HG03521 (cell line): ENCODE measurements at regions not wholly inside any gene's neighbourhood (a gene's known extent, or its start where the extent isn't known, plus 50 kb on each side); places are given as distances from the start of the nearest gene placed in this dataset.

Experiments used
- ATAC-seq: cut with Tn5 transposase; IDR thresholded peaks from one replicate; pipeline ENCODE4 v1.9.1; 2021; ENCODE audit warnings: mild to moderate bottlenecking, moderate library complexity; ENCODE audit not compliant: unreplicated experiment

DNA sequence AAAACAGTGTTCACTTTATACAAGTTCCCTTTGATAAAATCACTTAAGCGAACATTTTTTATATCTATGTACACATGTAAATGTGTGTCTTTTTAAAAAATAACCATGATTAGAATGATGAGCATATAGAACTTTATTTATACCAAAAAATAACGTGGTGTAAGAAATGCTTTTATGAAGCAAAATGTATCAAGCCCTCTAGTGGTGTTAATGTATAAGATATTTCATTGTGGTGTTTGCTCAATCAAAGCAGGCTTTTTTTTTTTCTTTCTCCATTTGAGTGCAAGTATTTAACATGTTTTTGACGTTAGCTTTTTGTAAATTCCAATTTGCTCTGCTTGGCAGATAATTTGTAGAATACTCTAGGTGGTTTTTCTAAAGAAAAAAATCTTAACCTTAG lies 2092.4 kb upstream of the TENM3 start:
- ATAC-seq = no peak

DNA sequence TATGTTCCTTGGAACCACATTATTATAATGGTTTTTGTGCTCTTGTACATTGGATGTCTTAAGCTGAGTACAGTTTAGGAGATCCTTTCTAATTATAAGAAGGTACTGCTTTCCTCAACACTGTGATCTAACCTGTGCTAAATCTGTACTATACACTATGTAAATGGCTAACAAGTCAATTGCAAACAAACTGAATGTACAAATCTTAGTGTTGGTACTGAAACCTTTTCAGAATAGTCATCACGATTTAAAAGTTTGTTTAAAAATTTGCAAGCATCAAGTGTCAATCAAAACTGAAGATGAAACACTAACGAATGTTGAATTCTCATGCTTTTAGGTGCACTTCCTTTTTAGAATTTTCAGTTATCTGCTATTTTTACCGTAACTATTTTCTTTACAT lies 2090.4 kb upstream of the TENM3 start:
- ATAC-seq = no peak

GRCh38 chr4:180153587-180153986 lies 2089.6 kb upstream of the TENM3 start:
- ATAC-seq = no peak

DNA sequence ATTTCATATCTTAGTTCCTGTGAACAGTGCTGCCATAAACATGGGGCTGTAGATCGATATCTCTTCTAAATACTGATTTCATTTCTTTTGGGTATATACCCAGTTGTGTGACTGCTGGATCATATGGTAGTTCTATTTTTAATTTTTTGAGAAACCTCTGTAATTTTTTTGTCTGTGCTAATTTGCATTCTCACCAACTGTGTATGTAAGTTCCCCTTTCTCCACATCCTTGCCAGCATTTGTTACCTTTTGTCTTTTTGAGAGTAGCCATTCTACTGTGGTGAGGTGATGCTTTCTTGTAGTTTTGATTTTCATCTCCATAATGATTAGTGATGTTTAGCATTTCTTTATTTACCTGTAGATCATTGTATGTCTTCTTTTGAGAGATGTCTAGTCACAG lies 2086.5 kb upstream of the TENM3 start:
- peak; percentile 49 for ATAC-seq

DNA sequence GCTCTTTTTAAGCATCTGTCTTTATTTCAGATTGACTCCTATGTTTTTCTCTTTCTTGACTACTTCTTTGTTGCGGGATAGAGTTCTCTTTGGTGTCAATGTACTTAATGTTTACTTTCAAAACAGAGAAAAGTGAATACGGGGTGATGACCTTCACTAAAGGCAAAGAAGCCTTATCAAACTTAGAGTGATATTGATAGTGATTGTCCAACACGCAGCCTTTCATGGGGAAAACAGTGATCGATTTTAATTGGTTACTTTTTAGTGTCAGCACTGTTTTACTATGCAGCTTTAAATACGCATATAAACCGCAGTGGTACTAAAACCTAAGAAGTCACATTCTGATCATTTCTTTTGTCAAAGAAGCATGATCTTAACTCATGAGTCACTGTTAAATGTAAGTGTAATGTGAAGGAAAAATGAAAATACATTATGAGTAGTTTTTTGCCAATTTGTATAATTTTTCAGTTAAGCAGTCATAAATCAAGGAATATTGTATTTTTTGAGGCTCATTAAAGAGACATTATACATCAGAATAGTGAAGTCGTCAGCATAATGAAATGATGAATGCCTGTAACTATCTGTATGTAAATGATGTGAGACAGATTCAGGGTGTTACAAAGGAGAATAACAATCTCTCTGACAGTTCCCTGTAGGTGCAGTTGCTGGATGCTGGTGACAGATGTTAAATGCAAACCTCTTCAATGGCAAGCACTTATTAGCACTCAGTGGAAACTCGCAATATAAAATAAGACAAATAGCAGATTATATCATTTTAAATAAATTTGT lies 2082.8 kb upstream of the TENM3 start:
- ATAC-seq = no peak

DNA sequence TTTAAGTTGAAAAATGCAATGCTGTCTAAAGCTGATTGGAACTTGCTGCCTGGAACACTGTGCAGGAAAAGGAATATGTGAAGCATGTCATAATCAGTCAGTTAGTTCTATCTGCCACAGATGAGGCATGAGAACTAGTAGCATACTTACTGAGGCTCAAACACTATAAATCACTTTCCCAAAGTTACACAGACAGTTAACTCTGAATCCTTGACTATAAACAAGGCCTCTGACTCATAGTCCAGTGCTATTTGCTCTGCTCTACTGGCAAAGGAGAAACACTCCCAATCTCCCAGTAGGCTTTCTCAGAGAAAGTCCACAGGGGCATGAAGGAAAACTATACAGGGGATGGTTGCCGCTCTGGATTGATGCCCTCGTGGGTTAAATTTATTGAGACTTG lies 2078.4 kb upstream of the TENM3 start:
- no peak for ATAC-seq

DNA sequence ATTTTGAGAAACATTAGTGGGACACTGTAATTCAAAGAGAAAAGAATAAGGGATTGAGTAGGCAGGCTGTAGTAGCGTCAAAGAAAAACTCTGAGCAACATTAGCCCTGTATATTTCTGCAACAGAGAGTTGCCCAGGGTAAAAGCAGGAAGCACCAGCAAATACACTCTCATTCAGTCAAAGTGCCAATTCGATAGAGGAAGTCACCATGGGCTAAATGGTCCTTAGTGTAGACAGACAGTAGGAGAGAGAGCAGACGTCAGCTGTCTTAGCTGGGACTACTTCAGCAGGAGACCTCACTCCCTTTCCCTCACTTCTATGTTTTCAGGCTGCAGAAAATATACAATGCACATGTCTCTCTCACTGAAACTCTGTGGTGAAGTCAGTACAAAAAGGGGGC lies 2073.8 kb upstream of the TENM3 start:
- ATAC-seq = no peak

- ATAC-seq = no peak
Measured at GRCh38 chr4:180169966-180170365, 2073.2 kb upstream of the TENM3 start.

GRCh38 chr4:180179146-180179545 lies 2064.1 kb upstream of the TENM3 start:
- ATAC-seq = no peak

DNA sequence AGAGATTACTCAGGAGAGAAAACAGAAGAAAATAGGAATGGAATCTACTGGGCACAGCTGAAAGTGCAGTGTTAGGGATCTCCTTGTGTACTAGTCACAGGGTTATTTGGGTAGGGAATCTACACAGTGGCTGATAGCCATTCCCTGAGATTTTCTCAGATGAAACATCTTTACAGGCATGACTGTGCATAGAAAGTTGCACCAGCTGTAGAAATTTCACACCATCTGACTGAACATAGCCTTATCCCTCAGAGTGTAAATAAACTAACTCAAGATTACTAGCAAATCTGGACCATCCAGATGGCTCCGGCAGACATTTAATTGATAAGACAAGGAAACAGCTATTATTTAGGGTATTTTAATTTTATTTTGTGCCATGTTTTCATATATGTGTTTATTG lies 2053.5 kb upstream of the TENM3 start:
- no peak for ATAC-seq

- peak; percentile 75 for ATAC-seq
Measured at GRCh38 chr4:180190382-180190781, 2052.8 kb upstream of the TENM3 start.

- ATAC-seq = no peak
Measured at GRCh38 chr4:180197471-180197870, 2045.7 kb upstream of the TENM3 start.

- peak; percentile 85 for ATAC-seq
Measured at GRCh38 chr4:180203349-180203748, 2039.9 kb upstream of the TENM3 start.

DNA sequence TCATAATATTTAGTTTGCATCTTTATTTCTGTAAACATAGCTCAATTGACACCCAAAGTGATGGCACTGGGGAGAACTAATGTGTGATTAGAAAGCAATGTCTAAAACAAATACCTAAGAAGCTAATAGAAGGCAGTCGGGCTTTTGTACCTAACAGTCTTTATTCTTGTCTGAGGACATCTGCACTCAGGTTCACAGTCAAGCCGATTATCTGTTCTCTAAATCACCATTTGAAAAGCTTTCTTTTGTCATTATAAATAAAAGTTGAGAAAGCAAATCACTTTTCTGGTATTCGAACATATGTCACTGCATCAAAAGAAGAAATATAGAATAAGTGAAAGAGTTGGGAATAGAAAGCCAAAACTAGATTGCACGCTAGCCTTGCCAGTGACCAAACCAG lies 2037.9 kb upstream of the TENM3 start:
- no peak for ATAC-seq

DNA sequence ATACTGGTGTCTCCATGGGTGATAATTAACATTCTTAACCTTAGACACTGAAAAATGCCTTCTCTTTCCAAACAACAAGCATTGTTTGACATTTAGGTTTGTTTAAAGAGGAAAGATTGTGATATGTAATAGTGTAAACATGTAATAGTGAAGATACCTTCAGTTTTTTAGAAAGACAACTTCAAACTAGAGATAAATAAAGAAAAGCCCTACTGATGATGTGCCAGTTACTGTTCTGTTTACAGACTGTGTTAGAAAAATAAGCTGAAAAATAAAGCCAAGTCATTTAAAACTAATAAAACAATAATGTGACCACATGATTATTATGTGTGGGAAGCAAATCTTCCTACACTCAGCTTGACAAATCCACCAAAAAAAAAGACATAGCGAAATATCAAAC lies 2035.3 kb upstream of the TENM3 start:
- no peak for ATAC-seq

DNA sequence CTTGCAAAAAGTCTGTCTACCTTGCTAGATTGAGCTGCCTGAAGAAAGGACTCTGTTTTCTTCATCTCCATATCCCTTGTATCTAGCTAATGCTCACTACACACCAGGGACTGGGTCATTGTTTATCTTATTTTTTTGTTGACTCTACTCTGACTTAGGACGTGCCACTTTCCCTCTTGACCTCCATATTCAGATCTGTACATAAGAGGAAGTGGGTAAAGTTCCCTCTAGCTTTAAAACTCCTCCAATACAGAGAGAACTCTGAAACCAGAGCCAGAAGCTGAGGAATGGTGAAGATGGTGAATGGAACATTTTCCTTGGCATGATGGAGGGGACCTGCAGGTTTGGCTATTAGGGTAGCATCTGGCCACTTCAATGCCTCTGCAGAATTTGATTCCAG lies 2026.1 kb upstream of the TENM3 start:
- ATAC-seq = no peak

DNA sequence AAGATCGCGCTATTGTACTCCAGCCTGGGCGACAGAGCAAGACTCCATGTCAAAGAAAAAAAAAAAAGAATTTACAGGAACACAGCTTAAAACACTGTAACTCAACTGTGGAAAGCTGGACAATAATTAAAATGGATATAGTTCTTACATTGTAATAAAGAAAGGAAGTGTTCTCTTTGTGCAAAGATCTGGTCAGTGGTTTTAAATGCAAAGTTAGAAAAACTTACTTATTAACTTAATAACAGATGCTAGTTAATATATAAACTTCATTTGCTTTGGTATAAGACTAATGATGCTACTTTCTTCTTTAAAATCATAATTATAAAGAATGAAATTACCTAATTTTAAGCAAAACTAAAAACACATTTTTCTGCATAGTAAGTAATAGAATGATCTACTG lies 2024.1 kb upstream of the TENM3 start:
- ATAC-seq = no peak

DNA sequence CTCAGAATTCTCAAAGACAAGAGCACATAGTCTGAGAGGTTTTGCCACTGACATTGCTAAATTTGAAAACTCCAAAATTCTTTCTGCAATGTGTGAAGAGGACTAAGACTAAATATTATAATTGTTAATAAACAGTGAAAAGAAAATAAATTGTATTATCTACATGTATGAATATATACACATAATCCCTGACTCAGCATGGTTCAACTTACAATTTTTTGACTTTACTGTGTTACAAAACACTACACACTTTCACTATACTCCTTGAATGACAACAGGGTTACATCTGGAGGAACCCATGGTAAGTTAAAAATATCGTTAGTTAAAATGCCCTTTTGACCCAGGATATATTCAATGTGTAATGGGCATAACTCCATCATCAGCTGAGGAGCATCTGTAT lies 2017.2 kb upstream of the TENM3 start:
- no peak for ATAC-seq

DNA sequence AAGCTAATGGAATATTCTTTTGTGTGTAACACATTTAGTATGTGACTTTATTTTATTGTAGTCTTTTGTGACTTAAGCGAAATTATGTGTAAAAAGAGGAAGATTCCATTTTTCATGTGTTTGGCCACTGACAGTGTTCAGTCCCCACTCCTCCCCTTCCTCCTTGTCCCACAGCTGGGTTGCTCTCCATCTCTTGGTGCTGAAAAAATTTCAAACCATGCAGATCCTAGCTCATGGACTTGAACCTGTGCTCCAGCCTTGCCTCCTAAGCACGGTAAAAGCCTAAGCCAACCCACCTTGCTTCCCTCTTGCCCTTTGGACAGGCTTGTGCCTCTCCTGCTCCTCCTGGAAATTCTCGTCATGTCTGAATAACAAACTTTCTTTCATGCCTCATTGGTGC lies 2008.5 kb upstream of the TENM3 start:
- no peak for ATAC-seq

DNA sequence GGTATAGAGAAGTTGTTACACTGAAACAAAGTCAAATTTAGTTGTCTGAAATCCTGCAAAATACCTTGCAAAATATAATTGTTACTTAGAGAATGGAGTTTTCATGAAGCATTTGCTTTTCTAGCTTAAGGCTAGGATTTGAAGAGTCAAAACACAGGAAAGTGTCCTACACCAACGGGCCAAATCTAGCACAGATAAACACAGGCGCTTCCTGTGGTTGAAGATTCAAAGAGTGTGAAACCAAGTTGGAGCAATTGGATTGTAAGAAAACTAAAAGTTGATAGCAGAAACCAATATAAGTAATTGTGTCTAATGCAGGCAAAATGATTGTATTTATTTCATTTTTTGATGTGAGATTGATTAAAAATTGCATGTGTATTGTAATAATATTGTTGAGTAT lies 2002.5 kb upstream of the TENM3 start:
- ATAC-seq = no peak

DNA sequence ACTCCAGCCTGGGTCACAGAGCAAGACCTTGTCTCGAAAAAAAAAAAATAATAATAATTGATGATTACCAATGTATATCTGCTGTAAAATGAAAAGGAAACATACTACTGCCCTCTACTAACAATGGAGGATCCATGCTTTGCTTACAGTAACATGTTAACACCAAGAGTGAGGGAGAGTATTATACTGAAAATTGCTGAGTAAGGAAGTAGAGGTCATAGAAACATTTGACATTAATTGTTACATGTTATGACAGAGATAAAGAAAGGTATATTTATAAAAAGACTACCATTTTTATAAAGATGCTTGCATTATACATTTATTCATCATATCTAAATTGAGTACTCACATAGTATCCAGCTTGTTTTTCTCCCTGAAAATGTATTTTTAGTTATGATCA lies 1989.8 kb upstream of the TENM3 start:
- ATAC-seq = no peak

DNA sequence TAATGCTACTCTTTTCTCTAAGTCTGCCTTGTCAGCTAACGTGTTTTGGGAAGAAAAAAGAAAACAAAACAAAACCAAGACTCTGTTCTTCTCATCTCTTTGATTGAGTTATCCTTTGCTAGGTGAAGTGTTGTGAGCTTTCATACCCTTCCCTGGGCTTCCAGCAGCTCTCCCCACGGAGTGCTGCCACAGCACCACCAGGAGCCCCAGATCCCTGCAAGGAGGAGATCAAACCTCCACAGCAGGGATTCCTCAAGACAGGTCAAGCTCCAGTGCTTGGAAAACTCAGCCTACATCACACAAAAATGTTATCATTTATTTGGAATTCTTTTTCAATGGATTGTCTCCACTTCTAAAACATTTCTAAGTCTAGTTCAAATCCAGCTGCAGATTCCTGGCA lies 1981.9 kb upstream of the TENM3 start:
- no peak for ATAC-seq

- peak; percentile 77 for ATAC-seq
Measured at GRCh38 chr4:180280076-180280475, 1963.1 kb upstream of the TENM3 start.
